GM10266 (cell line): ENCODE measurements at regions not wholly inside any gene's neighbourhood (a gene's known extent, or its start where the extent isn't known, plus 50 kb on each side); places are given as distances from the start of the nearest gene placed in this dataset.
"Not testable (repeated sequence)": the region's sequence is repeated elsewhere in the genome, so short reads cannot be mapped to it uniquely, and the experiment has no call there.

Experiments used
- DNase-seq: peaks from one replicate; pipeline ENCODE4 v3.0.0; 2012; ENCODE audit errors: extremely low spot score
- CTCF ChIP-seq: IDR thresholded peaks from 2 replicates; pipeline ENCODE4 v1.5.1; 2012; ENCODE audit warnings: mild to moderate bottlenecking, low read depth; ENCODE audit not compliant: control insufficient read depth, insufficient read depth; ENCODE audit errors: missing control alignments

- no peak for TF ChIP-seq CTCF
- no peak for DNase-seq
Measured at GRCh38 chr6:130604841-130605399, 222.3 kb upstream of the SMLR1 start.

DNA sequence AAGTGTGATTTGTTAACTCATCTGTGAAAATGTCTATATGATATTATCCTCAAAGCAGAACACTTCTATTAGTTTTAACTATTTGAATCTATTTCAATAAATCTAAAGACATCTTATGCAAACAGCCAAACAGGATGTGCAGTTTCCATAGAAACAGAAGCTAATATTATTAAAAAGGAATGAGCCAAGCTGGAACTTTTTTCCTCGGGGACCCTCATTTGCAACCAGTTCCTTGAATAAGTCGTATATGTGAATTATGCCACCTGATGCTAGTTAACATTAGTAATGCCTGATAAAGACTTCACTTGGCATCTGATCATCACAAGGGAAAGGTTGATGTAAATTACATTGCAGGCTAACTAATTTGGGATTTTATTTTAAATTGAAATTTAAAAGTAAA, 216.9 kb upstream of the SMLR1 start:
- no peak for TF ChIP-seq CTCF
- DNase-seq: no peak

DNA sequence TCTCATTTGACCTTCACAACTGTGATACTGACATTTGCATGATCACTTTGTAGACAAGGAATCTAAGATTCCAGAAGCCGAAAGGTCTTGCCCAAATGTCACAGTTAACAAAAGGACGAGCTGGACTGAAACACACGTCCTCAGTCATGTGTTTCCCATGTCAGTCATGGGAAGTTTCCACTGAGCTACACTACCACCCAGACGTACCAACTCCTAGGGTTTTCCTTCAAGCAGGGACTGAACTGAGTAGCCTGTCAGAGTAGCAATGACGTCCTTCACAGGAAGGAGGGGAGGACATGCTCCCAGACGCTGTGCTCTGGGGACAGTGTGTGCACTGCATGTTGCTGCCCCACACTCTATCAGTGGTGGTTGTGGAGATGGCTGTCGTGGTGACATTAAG, 215.8 kb upstream of the SMLR1 start:
- TF ChIP-seq CTCF: no peak
- DNase-seq: no peak

DNA sequence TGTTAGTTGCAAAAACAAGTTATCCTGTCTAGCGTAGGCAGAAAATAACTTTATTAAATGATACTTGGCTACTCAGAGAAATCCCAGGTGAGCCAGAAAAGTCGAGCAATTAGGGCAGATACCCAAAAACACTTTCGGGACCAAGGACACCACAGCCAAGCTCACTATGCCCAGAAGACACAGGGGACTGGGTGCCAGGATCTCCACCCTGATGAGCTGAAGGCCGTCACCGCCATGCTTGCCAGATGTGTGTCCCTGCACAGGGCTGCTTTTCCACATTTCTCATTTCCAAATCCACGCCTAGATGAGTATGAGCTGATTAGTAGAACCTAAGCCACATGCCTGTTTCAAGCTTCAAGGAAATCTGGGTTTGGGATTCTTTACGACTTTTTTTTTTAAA, 214.0 kb upstream of the SMLR1 start:
- no peak for DNase-seq
- no peak for TF ChIP-seq CTCF

DNA sequence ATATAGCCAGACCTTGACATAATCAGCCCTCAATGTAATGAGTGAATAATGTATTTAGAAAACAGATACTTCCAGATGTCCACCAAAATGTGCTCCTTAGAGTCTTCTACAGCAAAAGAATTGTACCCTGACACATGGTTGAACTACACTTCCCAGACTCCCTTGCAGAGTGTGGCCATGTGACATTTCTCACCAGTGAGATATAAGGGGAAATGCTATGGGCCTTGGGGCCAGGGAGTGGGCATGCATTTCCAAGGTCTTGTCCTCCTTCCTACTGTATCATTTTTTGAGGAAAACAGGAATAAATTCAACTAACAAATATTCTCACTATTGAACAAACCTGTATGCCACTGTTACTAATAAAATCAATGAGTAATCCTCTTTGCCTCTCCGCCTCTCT, 211.4 kb upstream of the SMLR1 start:
- no peak for DNase-seq
- no peak for TF ChIP-seq CTCF

DNA sequence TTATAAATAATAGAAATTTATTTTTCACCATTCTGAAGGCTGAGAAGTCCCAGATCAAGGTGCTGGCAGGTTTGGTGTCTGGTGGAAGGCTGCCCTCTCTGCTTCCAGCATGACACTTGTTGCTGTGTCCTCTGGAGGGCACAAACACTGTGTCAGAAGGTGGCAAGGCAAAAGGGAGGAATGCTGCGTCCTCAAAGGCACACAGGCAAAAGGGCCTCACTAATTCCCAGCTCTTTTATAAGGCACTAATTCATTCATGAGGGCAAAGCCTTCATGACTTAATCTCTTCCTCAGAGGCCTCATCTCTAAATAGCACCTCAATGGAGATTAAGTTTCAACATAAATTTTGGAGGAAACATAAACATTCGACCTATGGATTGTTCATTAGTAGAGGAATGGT, 209.5 kb upstream of the SMLR1 start:
- no peak for TF ChIP-seq CTCF
- DNase-seq: no peak

- not testable (repeated sequence) for DNase-seq
Measured at GRCh38 chr6:130618806-130619205, 208.4 kb upstream of the SMLR1 start.

- no peak for DNase-seq
- TF ChIP-seq CTCF: no peak
Measured at GRCh38 chr6:130620338-130620781, 206.8 kb upstream of the SMLR1 start.
